ENCODE measurements at regions not wholly inside any gene's neighbourhood (a gene's known extent, or its start where the extent isn't known, plus 50 kb on each side); places are given as distances from the start of the nearest gene placed in this dataset.
"Not testable (repeated sequence)": the region's sequence is repeated elsewhere in the genome, so short reads cannot be mapped to it uniquely, and the experiment has no call there.

- Histone ChIP-seq H3K36me3 (ENCODE audit: insufficient read depth) (no peaks in the 10 kb centered on the region), H3K27ac (ENCODE audit: low read depth) (no peak overlapping the region), H3K4me1 (ENCODE audit: insufficient read depth) (no peaks in the 10 kb centered on the region), H3K4me3 (ENCODE audit: low read depth, low read length) (no peak overlapping the region)
- 34% methylated on average over 2 of the region's 2 CpGs for WGBS
- no peak for DNase-seq (ENCODE audit: extremely low spot score)
These were observed 344.6 kb upstream of the UBE2E2 start for GRCh38 chr3:22858486-22858885.

- Histone ChIP-seq H3K36me3 (ENCODE audit: insufficient read depth) (no peaks in the 10 kb centered on the region), H3K4me3 (ENCODE audit: low read depth, low read length) (no peak overlapping the region), H3K27ac (ENCODE audit: low read depth) (no peak overlapping the region), H3K4me1 (ENCODE audit: insufficient read depth) (no peaks in the 10 kb centered on the region)
- DNase-seq (ENCODE audit: extremely low spot score) = no peak
These were observed 343.5 kb upstream of the UBE2E2 start for GRCh38 chr3:22859618-22860017.

DNA sequence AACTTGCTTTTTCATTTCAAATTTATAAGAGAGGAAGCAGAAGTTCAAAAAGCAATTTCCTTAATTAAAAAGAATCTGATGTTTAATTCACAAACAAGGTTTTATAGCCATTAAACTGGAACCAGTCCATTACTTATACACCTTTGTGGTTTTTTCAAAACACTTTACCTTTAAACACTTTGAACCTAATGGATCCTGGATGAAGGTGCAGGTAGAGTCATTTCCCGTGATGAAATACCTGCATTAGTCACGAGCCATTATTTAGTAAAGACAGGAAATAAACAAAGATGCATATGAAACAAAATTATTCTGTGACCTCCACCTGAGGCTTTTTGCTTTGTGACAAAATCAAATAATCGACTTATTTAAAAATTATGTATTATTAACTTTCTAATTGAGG lies 341.7 kb upstream of the UBE2E2 start:
- Histone ChIP-seq H3K4me3 (ENCODE audit: low read depth, low read length) (no peak overlapping the region), H3K27ac (ENCODE audit: low read depth) (no peak overlapping the region), H3K4me1 (ENCODE audit: insufficient read depth) (no peaks in the 10 kb centered on the region), H3K36me3 (ENCODE audit: insufficient read depth) (no peaks in the 10 kb centered on the region)
- no peak for DNase-seq (ENCODE audit: extremely low spot score)
- WGBS = 95% methylated on average over 3 of the region's 3 CpGs

- Histone ChIP-seq H3K4me3 (ENCODE audit: low read depth, low read length) (no peak overlapping the region), H3K36me3 (ENCODE audit: insufficient read depth) (no peaks in the 10 kb centered on the region), H3K4me1 (ENCODE audit: insufficient read depth) (no peaks in the 10 kb centered on the region), H3K27ac (ENCODE audit: low read depth) (no peak overlapping the region)
- 94% methylated on average over 5 of the region's 5 CpGs for WGBS
- DNase-seq (ENCODE audit: extremely low spot score) = no peak
These were observed 341.0 kb upstream of the UBE2E2 start for GRCh38 chr3:22862111-22862510.

- 94% methylated on average over 2 of the region's 2 CpGs for WGBS
- H3K27ac ChIP-seq (ENCODE audit: low read depth); H3K4me1 ChIP-seq (ENCODE audit: insufficient read depth); H3K4me3 ChIP-seq (ENCODE audit: low read depth, low read length); DNase-seq (ENCODE audit: extremely low spot score); H3K36me3 ChIP-seq (ENCODE audit: insufficient read depth): not testable (repeated sequence)
These were observed 320.3 kb upstream of the UBE2E2 start for GRCh38 chr3:22882834-22883233.

DNA sequence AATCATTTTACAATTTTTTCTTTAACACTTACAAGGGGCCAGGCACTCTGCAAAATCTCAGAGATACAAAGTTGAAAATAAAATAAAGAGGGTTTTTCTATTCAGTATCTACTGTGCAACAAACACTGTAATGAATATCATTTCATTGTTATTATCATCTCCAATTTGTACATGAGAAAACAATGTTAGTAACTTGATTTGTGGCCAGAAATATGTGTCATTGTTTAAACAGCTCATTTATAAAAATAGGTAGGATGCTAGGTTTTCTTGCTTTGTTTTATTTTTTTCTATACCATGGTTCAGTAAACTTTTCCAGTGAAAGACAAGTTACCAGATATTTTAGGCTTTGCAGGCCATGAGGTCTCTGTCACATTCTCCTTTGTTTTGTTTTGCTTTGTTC lies 318.1 kb upstream of the UBE2E2 start:
- H3K4me3 ChIP-seq (ENCODE audit: low read depth, low read length) = no peak overlapping the region
- no peak for DNase-seq (ENCODE audit: extremely low spot score)
- no peaks in the 10 kb centered on the region for H3K4me1 ChIP-seq (ENCODE audit: insufficient read depth)
- H3K36me3 ChIP-seq (ENCODE audit: insufficient read depth) = no peaks in the 10 kb centered on the region
- H3K27ac ChIP-seq (ENCODE audit: low read depth) = no peak overlapping the region

- Histone ChIP-seq H3K4me3 (ENCODE audit: low read depth, low read length) (no peak overlapping the region), H3K4me1 (ENCODE audit: insufficient read depth) (no peaks in the 10 kb centered on the region), H3K36me3 (ENCODE audit: insufficient read depth) (no peaks in the 10 kb centered on the region), H3K27ac (ENCODE audit: low read depth) (no peak overlapping the region)
- 86% methylated on average over 6 of the region's 6 CpGs for WGBS
- no peak for DNase-seq (ENCODE audit: extremely low spot score)
These were observed 317.4 kb upstream of the UBE2E2 start for GRCh38 chr3:22885574-22886341.

- Histone ChIP-seq H3K27ac (ENCODE audit: low read depth) (no peak overlapping the region), H3K36me3 (ENCODE audit: insufficient read depth) (no peaks in the 10 kb centered on the region), H3K4me3 (ENCODE audit: low read depth, low read length) (no peak overlapping the region), H3K4me1 (ENCODE audit: insufficient read depth) (no peaks in the 10 kb centered on the region)
- 52% methylated on average over 4 of the region's 4 CpGs for WGBS
- no peak for DNase-seq (ENCODE audit: extremely low spot score)
These were observed 316.6 kb upstream of the UBE2E2 start for GRCh38 chr3:22886439-22887068.

GRCh38 chr3:22887664-22888291 lies 315.3 kb upstream of the UBE2E2 start:
- 39% methylated on average over 2 of the region's 2 CpGs for WGBS

GRCh38 chr3:22893101-22893500 lies 310.0 kb upstream of the UBE2E2 start:
- no peak overlapping the region for H3K4me3 ChIP-seq (ENCODE audit: low read depth, low read length)
- no peak overlapping the region for H3K27ac ChIP-seq (ENCODE audit: low read depth)
- 27% methylated on average over 2 of the region's 2 CpGs for WGBS
- no peaks in the 10 kb centered on the region for H3K36me3 ChIP-seq (ENCODE audit: insufficient read depth)
- H3K4me1 ChIP-seq (ENCODE audit: insufficient read depth) = peaks cover 2% of the 10 kb centered on the region
- DNase-seq (ENCODE audit: extremely low spot score) = no peak

More at GRCh38 chr3:22887664-22888291, 315.3 kb upstream of the UBE2E2 start:
- no peak for DNase-seq (ENCODE audit: extremely low spot score)
- H3K27ac ChIP-seq (ENCODE audit: low read depth) = no peak overlapping the region
- no peaks in the 10 kb centered on the region for H3K4me1 ChIP-seq (ENCODE audit: insufficient read depth)
- H3K4me3 ChIP-seq (ENCODE audit: low read depth, low read length) = no peak overlapping the region
- no peaks in the 10 kb centered on the region for H3K36me3 ChIP-seq (ENCODE audit: insufficient read depth)

DNA sequence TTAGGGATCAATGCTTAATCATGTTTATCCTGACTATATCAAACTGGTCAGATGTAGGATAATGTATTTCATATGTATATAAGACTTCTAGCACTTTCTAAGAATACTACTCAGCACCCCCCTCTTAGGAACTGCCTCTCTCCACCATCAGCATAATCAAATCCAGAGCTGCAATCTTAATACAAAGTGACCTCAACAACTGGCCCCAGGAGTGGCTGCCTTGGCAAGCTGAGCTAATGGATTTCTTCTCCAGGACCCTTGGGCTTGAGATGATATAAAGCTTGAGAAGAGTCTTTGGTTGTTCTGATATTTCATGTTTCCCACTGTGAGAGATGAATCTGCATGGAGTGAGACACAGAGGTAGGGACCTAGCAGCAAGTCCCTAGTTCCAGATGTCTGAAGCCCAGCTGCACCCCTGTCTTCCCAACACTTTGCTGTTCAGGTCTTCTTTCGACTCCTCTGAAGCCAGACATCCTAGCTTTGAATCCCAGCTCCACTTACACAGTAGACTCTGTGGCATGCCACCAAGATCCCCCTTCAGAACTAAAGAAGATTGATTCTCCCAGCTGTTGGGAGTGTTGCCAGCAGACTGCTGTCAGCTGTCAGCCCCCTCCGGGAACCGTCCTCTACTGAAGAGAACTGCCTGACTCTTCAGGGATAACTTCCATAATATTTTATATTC lies 309.3 kb upstream of the UBE2E2 start:
- DNase-seq (ENCODE audit: extremely low spot score) = no peak
- H3K36me3 ChIP-seq (ENCODE audit: insufficient read depth) = no peaks in the 10 kb centered on the region
- 54% methylated on average over 3 of the region's 3 CpGs for WGBS
- H3K27ac ChIP-seq (ENCODE audit: low read depth) = no peak overlapping the region
- H3K4me1 ChIP-seq (ENCODE audit: insufficient read depth) = peaks cover 2% of the 10 kb centered on the region
- H3K4me3 ChIP-seq (ENCODE audit: low read depth, low read length) = no peak overlapping the region

GRCh38 chr3:22894865-22895264 lies 308.3 kb upstream of the UBE2E2 start:
- H3K36me3 ChIP-seq (ENCODE audit: insufficient read depth) = no peaks in the 10 kb centered on the region
- H3K4me3 ChIP-seq (ENCODE audit: low read depth, low read length) = no peak overlapping the region
- WGBS = 62% methylated on average over 1 of the region's 1 CpG
- no peak overlapping the region for H3K27ac ChIP-seq (ENCODE audit: low read depth)
- peaks cover 2% of the 10 kb centered on the region for H3K4me1 ChIP-seq (ENCODE audit: insufficient read depth)
- DNase-seq (ENCODE audit: extremely low spot score) = no peak

GRCh38 chr3:22895671-22896070 lies 307.5 kb upstream of the UBE2E2 start:
- H3K36me3 ChIP-seq (ENCODE audit: insufficient read depth) = no peaks in the 10 kb centered on the region
- peaks cover 2% of the 10 kb centered on the region for H3K4me1 ChIP-seq (ENCODE audit: insufficient read depth)
- H3K4me3 ChIP-seq (ENCODE audit: low read depth, low read length) = no peak overlapping the region
- 97% methylated on average over 3 of the region's 3 CpGs for WGBS
- no peak for DNase-seq (ENCODE audit: extremely low spot score)
- H3K27ac ChIP-seq (ENCODE audit: low read depth) = no peak overlapping the region

GRCh38 chr3:22898558-22898957 lies 304.6 kb upstream of the UBE2E2 start:
- H3K4me1 ChIP-seq (ENCODE audit: insufficient read depth) = peaks cover 2% of the 10 kb centered on the region
- H3K27ac ChIP-seq (ENCODE audit: low read depth) = no peak overlapping the region
- no peaks in the 10 kb centered on the region for H3K36me3 ChIP-seq (ENCODE audit: insufficient read depth)
- no peak overlapping the region for H3K4me3 ChIP-seq (ENCODE audit: low read depth, low read length)
- no peak for DNase-seq (ENCODE audit: extremely low spot score)
- WGBS = 96% methylated on average over 1 of the region's 1 CpG
